ENCODE measurements at regions not wholly inside any gene's neighbourhood (a gene's known extent, or its start where the extent isn't known, plus 50 kb on each side); places are given as distances from the start of the nearest gene placed in this dataset.

GRCh38 chr16:62652441-62653120 lies 616.3 kb upstream of the CDH8 start:
- no peak for DNase-seq (ENCODE audit: low spot score)

DNA sequence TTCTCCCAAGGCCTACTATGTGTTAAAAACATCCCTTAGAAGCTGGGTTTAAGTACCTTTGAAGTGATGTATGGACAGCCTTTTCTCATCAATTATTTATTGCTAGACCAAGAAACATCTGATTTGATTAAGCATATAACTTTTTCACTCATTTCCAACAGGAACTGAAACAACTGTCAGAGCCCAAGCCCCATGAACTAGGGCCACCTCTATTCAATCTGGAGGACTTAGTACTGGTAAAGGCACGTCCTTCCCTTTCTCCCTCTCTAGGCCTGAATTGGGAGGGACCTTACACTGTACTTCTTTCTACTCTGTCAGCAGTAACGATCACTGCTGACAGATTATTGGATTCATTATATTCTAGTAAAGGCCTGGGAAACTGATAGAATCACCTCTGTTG lies 612.0 kb upstream of the CDH8 start:
- DNase-seq (ENCODE audit: low spot score): no peak

DNA sequence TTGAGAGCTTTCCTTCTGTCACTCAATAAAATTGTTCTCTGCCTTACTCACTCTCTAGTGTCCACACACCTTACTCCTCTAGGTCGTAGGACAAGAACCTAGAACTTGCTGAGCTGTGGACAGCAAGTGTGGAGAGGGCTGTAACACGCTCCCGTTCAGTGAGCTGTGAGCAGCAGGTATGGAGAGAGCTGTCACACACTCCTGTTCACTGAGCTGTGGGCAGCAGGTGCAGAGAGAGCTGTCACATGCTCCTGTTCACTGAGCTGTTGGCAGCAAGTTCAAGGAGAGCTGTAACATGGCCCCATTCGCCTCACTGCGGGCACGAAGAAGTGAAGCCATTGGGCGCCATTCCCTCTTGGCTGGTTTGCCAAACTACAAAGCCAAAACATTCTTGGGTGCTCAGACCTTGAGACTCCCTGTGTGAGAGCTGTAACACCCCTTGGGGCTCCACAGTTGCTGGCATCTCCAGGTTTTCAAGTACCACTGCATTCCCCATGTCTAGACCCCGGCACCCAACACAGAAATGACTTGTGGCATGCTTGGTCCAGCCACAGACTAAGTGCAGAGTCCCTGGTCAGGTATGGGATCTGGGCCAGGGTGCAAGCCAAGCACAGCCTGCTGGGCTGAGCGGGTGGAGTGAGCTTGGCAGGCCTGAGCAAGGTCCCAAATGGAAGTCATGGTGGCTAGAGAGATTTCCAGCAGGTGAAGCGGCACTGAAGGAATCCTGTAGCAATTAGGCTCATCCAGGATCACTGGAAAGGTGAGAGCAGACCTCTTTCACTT lies 608.0 kb upstream of the CDH8 start:
- no peak for DNase-seq (ENCODE audit: low spot score)

GRCh38 chr16:62642677-62643076 lies 606.4 kb upstream of the CDH8 start:
- no peak for DNase-seq (ENCODE audit: low spot score)

GRCh38 chr16:62639890-62640289 lies 603.7 kb upstream of the CDH8 start:
- DNase-seq (ENCODE audit: low spot score): no peak

DNA sequence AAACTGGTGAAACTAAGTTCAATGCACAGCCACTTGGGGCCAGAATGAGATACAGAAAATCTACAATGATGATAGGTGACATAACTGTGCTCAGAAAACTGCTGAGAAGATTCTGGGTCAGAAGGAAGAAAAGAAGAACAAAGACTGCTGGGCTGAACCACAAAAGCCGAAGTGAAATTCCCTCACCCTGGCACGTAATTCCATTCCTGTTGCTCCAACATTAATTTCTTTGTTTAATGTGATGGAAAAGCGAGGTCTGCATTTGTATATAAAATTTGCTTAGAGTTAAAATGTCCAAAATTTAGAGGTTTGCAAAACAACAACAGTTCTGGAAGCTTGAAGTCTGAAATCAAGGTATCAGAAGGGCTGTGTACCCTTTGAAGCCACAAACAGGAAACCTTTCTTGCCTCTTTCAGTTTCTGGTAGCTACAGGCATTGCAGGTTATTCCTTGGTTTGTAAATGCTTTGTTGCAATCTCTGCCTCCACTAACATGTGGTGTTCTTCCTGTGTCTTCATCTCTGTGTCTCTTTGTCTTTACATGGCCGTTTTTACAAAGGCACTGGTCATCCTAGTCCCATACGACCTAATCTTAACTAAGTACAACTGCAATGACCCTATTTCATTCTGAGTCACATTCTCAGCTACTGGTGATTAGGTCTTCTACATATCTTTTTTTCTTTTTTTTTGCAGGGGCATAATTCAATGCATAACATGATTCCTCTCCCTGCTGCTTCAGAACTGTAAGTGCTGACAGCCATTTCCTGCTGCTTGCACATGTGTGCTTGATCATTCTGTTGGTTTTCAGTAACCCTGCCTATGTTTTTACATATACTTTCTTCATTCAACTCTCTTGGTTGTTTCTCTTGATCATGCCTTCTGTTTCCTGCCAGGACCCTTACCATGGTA lies 603.0 kb upstream of the CDH8 start:
- no peak for DNase-seq (ENCODE audit: low spot score)

GRCh38 chr16:62638324-62638911 lies 602.2 kb upstream of the CDH8 start:
- no peak for DNase-seq (ENCODE audit: low spot score)

GRCh38 chr16:62625326-62625725 lies 589.1 kb upstream of the CDH8 start:
- no peak for DNase-seq (ENCODE audit: low spot score)

DNA sequence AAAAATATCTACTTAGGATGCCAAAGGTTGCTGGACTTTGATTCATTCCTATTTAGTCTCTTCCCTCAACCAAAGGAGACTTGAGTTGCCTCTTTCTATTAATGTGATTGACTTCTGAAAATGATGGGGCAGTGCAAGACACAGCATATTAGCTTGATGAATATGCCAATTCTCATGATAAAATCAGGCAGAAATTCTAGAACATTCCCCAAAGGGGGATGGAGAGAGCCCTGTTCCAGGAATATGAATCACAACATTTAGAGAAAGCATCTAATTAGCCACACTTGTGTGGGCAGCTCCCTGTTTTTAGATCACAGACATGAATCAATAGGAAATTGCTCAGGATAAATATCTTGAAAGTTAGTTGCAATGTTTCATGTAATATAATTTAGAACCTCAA lies 584.0 kb upstream of the CDH8 start:
- DNase-seq (ENCODE audit: low spot score): no peak

- no peak for DNase-seq (ENCODE audit: low spot score)
These were observed 579.3 kb upstream of the CDH8 start for GRCh38 chr16:62615526-62615925.

GRCh38 chr16:62610291-62610690 lies 574.1 kb upstream of the CDH8 start:
- no peak for DNase-seq (ENCODE audit: low spot score)

DNA sequence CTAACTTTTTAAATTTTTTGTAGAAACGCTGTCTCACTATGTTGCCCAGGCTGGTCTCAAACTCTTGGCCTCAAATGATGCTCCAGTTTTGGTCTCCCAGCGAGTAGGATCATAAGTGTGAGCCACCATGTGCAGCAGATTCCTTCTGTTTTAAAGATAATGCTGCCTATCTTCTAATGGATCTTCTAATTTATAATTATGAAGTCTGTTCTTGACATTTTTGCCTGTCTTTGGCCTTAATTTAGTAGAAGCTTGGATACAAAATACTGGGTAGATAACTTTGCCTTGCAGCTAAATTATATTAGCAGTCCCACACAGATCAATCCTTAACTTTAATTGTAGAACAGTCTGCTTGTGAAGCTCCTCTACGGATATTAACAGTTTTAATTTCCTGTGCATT lies 566.6 kb upstream of the CDH8 start:
- DNase-seq (ENCODE audit: low spot score): no peak

GRCh38 chr16:62597875-62598274 lies 561.6 kb upstream of the CDH8 start:
- no peak for DNase-seq (ENCODE audit: low spot score)

DNA sequence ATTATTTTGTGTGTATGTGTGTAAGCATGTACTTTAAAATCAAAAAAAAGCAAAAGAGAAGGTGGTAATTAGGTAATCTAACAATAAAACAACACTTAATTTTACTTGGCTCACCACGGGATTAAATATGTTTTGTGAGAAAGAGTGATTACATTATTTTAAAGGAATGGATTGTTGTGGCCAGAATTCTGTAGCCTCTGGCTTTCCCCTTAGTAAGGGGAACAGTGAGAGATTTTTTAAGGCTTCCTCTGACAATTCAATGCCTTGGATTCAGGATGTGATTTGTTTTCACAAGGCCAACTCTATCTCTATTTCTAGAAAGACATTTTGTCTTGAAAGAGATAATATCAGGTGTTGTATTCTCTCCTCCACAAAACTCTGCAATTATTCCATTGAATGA lies 560.3 kb upstream of the CDH8 start:
- DNase-seq (ENCODE audit: low spot score): no peak

DNA sequence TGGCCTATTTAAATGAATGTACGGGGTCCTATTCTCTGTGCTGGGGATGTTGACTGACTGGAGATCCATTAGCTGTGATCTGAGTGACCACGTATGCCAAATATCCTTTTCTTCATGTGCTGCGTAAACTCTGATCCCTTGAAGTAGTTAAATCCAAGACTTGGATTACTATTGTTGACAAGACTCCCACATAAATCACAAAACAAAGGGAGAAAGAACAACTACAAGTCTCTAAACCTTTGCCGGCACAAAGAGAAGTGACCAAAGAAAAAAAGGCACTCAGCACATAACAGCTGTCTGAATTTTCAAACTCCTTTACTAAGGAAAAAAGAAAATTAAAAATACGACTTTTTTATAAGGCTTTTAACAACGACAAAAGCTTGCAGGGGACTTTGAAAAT lies 559.9 kb upstream of the CDH8 start:
- DNase-seq (ENCODE audit: low spot score): no peak

DNA sequence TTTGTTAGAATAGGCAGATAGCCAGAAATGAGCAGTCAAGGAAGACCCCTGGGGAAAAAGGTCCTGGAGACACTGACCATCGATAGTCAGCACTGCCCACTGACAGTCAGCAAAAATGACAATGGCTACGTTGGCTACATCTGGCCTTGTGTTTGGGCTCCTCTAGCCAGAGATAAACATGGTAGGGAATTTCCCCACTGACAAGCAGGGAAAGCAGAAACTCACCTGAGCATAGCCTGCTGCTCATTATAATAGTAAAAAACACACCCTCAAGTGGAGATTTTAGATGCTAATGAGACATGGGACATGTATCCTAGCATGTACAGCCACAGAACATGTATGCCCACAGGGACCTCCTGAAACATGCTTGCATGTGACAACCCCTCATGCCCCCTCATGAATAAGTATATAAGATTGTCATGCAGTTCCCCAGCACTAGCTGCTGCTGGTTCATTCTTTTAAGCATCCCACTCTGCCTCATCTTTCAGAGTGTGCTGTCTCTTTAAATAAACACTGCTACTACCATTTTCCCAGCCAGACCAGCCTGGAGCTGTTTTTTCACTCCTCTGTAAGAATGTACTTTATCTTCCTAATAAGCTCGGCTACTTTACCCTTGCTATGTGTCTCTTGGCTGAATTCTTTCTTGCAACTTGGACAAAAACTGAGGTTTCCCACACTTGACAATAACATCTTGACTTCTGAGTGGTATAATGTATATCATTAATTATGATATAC lies 550.1 kb upstream of the CDH8 start:
- no peak for DNase-seq (ENCODE audit: low spot score)

- DNase-seq (ENCODE audit: low spot score): no peak
These were observed 548.9 kb upstream of the CDH8 start for GRCh38 chr16:62585041-62585545.

GRCh38 chr16:62583414-62583813 lies 547.2 kb upstream of the CDH8 start:
- no peak for DNase-seq (ENCODE audit: low spot score)

DNA sequence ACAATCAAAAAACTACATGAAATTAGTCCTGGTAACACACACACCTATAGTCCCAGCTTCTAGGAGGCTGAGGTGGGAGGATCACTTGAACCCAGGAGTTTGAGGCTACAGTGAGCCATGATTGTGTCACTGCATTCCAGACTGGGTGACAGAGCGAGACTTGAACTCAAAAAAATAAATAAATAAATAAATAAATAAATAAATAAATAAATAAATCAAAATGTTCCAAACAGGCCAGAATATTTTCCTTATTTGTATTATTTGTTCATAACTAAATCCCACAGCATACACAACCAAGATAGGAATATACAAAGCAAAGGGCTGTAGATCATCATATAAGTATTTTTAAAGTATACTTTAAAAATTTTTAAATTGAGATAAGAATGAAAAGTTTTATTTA lies 537.2 kb upstream of the CDH8 start:
- DNase-seq (ENCODE audit: low spot score): no peak

DNA sequence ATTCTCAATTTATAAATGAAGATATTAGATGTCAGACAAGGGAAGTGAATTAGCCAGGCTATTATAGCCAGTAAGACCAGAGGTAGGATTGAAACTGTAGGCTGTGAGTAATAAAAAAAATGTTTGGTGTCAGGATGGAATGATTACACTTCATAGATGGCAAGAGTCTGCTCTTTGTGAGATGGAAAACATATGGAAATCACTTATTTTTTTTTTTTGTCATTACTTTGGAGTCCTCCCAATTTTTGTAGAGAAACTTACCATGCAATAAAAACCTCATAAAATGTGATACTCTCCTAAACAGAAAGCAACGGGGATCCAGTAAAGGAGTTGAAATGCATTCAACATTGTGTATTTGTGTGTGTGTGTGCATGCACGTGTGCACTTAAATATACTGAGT lies 532.7 kb upstream of the CDH8 start:
- no peak for DNase-seq (ENCODE audit: low spot score)

- DNase-seq (ENCODE audit: low spot score): no peak
These were observed 529.5 kb upstream of the CDH8 start for GRCh38 chr16:62565706-62566105.

- no peak for DNase-seq (ENCODE audit: low spot score)
These were observed 528.1 kb upstream of the CDH8 start for GRCh38 chr16:62564291-62564690.

Measured in germinal center (tissue), 1 donor.